GM12873 (cell line): ENCODE measurements at regions not wholly inside any gene's neighbourhood (a gene's known extent, or its start where the extent isn't known, plus 50 kb on each side); places are given as distances from the start of the nearest gene placed in this dataset.

Source experiments
- TF ChIP-seq, protein P1 (sequence below): IDR thresholded peaks from 2 replicates; pipeline ENCODE4 v1.5.1; 2012; ENCODE audit warnings: low read depth, mild to moderate bottlenecking, moderate library complexity, low read length, control low read depth; ENCODE audit not compliant: insufficient read depth; ENCODE audit errors: missing control alignments

- TF ChIP-seq, protein P1, sequence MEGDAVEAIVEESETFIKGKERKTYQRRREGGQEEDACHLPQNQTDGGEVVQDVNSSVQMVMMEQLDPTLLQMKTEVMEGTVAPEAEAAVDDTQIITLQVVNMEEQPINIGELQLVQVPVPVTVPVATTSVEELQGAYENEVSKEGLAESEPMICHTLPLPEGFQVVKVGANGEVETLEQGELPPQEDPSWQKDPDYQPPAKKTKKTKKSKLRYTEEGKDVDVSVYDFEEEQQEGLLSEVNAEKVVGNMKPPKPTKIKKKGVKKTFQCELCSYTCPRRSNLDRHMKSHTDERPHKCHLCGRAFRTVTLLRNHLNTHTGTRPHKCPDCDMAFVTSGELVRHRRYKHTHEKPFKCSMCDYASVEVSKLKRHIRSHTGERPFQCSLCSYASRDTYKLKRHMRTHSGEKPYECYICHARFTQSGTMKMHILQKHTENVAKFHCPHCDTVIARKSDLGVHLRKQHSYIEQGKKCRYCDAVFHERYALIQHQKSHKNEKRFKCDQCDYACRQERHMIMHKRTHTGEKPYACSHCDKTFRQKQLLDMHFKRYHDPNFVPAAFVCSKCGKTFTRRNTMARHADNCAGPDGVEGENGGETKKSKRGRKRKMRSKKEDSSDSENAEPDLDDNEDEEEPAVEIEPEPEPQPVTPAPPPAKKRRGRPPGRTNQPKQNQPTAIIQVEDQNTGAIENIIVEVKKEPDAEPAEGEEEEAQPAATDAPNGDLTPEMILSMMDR: no peak
Observed at GRCh38 chr13:79749984-79750551, 269.1 kb downstream of the NDFIP2 start.

- TF ChIP-seq, protein P1: no peak
Observed at GRCh38 chr13:79749566-79749965, 268.6 kb downstream of the NDFIP2 start.

- TF ChIP-seq, protein P1: no peak
Observed at GRCh38 chr13:79745081-79745480, 264.1 kb downstream of the NDFIP2 start.

GRCh38 chr13:79742923-79743322 is 262.0 kb downstream of the NDFIP2 start:
- TF ChIP-seq, protein P1: no peak

GRCh38 chr13:79740991-79741390 is 260.0 kb downstream of the NDFIP2 start:
- TF ChIP-seq, protein P1: no peak

DNA sequence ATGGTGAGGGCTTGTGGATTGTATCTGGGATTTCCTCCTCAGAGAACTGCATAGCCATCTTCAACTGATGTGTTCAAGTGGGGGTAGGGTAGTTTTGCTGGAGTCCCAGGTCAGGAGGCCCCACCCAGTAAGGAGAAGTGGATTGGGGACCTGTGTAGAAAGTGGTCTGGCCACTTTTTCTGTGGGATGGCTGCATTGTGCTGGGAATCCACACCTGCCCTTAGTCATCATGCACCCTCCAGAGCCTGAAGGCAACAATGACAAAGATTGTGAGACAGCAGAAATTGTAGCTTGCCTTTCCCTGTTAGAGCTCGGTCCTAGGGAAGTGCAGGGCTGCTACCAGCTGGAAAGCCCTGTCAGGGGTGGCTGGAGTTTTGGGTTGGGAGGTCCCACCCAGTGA is 255.4 kb downstream of the NDFIP2 start:
- TF ChIP-seq, protein P1: no peak

DNA sequence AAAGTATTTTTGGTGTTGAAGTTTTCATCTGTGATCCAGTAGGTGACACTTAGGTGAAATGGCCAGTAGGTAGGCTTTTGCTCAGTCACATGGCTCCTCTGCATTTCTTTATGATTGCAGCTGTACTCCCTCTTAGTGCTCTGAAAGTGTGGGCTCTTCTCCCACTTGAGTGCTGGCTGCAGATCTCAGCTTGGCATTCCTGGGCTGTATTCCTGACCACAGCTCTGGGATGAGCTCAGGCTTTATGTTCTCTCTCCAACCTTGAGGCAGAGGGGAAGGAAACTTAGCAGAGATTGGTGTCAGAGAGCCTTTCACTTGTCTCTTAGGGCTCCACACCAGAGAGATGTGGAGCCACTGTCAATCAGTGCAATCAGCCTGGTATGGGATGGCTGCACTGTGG is 254.3 kb downstream of the NDFIP2 start:
- TF ChIP-seq, protein P1: no peak

GRCh38 chr13:79727086-79727485 is 246.1 kb downstream of the NDFIP2 start:
- TF ChIP-seq, protein P1: no peak
